GM10847 (cell line): ENCODE measurements at regions not wholly inside any gene's neighbourhood (a gene's known extent, or its start where the extent isn't known, plus 50 kb on each side); places are given as distances from the start of the nearest gene placed in this dataset.

Source experiments
- POLR2A ChIP-seq: IDR thresholded peaks from 2 replicates; pipeline ENCODE4 v1.6.1; 2011; ENCODE audit not compliant: insufficient read length; ENCODE audit errors: extremely low read depth

- no peak for TF ChIP-seq POLR2A
Observed at GRCh38 chr13:50156140-50156539, 140.9 kb downstream of the KCNRG start.

GRCh38 chr13:50156561-50157127 is 141.4 kb downstream of the KCNRG start:
- TF ChIP-seq POLR2A = no peak

GRCh38 chr13:50158385-50159165 is 143.3 kb downstream of the KCNRG start:
- no peak for TF ChIP-seq POLR2A

- TF ChIP-seq POLR2A = no peak
Observed at GRCh38 chr13:50159607-50160006, 144.4 kb downstream of the KCNRG start.

- no peak for TF ChIP-seq POLR2A
Observed at GRCh38 chr13:50161052-50161451, 145.8 kb downstream of the KCNRG start.

- no peak for TF ChIP-seq POLR2A
Observed at GRCh38 chr13:50162001-50162400, 146.8 kb downstream of the KCNRG start.

GRCh38 chr13:50162567-50162966 is 147.3 kb downstream of the KCNRG start:
- no peak for TF ChIP-seq POLR2A

- TF ChIP-seq POLR2A = no peak
Observed at GRCh38 chr13:50167224-50167947, 152.1 kb downstream of the KCNRG start.

GRCh38 chr13:50167967-50168366 is 152.7 kb downstream of the KCNRG start:
- TF ChIP-seq POLR2A = no peak

GRCh38 chr13:50168786-50169185 is 153.5 kb downstream of the KCNRG start:
- TF ChIP-seq POLR2A = no peak

- no peak for TF ChIP-seq POLR2A
Observed at GRCh38 chr13:50170447-50171037, 155.3 kb downstream of the KCNRG start.

- no peak for TF ChIP-seq POLR2A
Observed at GRCh38 chr13:50171590-50172282, 156.5 kb downstream of the KCNRG start.

GRCh38 chr13:50174630-50175029 is 159.4 kb downstream of the KCNRG start:
- no peak for TF ChIP-seq POLR2A

- no peak for TF ChIP-seq POLR2A
Observed at GRCh38 chr13:50179977-50180376, 164.7 kb downstream of the KCNRG start.

- TF ChIP-seq POLR2A = no peak
Observed at GRCh38 chr13:50187352-50188029, 172.2 kb downstream of the KCNRG start.
